GM19324 (cell line): ENCODE measurements at regions not wholly inside any gene's neighbourhood (a gene's known extent, or its start where the extent isn't known, plus 50 kb on each side); places are given as distances from the start of the nearest gene placed in this dataset.

Experiments used
- ATAC-seq: cut with Tn5 transposase; IDR thresholded peaks from one replicate; pipeline ENCODE4 v1.9.1; 2021; ENCODE audit warnings: mild to moderate bottlenecking, moderate library complexity; ENCODE audit not compliant: unreplicated experiment, low FRiP score

- no peak for ATAC-seq
Observed at GRCh38 chr3:95926904-95927501, 887.4 kb upstream of the EPHA6 start.

DNA sequence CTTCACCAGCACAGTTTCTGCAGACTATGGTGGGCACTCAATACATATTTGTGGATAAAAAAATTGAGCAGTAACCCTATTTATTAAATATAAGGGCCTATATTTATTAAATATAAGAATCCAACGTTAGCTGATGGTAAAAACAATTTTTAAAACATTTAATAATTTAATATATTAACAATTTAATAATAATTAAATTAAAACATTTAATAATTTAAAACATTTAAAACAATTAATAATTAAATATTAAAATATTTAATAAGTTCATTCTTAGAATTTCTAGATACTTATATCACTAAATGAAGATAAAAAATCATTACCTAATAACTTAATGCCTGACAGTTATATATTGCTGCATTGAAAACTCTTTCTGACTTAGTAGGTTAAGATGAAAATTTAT lies 880.2 kb upstream of the EPHA6 start:
- no peak for ATAC-seq

DNA sequence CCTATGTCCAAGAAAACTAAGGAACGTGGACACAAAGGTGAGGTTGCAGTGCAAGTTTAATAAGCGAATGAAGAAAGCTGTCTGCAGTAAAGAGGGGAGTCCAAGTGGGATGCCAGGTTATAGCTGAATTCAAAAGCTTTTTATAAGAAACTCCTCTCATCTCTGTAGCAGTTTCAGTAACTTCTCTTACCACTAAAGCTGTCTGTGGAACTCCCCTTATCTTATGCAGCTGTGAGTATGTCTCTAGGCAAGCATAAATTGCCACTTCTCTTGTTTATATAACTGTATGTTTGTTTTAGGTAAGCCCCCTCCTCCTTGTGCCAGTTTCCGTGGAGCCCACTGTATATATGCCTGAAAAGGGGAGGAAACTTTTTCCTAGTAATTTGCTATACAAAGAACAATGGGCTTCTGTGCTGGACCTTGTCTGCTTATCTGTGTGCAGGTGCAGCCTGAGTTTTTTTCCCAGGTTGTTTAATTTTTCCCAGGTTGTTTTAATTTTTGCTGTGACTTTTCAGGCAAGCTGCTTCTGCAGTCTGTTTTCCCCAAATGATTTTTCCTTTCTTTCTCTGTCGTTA lies 875.1 kb upstream of the EPHA6 start:
- no peak for ATAC-seq

DNA sequence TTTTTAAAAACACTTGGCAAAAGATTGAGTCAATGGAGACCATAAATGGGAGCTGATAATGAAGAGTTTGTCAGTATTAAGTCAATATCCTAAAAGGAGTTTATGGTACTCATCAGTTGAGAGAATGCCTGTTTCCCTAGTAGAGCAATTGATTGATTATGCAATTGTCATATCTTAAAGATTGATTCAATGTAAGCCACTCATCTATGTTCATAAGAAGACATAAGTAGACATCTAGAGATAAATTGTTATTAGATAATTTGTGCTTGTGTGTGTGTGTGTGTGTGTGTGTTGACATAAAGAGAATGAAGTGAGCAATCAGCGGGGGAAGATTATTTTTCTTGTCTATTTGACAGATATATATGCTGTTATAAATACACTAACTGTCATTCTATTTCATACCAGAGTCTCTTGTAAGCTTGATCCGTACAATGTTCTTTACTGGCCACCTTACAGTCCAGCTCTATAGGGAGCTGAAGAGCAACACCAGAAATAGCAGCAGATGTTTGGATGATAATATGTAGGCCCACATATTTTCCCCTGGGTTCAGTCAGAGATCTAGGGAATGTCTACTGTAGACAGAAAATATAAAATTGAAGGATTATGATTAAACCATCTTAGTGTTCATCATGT lies 848.6 kb upstream of the EPHA6 start:
- ATAC-seq = no peak

GRCh38 chr3:95971573-95971972 lies 842.8 kb upstream of the EPHA6 start:
- ATAC-seq = no peak

DNA sequence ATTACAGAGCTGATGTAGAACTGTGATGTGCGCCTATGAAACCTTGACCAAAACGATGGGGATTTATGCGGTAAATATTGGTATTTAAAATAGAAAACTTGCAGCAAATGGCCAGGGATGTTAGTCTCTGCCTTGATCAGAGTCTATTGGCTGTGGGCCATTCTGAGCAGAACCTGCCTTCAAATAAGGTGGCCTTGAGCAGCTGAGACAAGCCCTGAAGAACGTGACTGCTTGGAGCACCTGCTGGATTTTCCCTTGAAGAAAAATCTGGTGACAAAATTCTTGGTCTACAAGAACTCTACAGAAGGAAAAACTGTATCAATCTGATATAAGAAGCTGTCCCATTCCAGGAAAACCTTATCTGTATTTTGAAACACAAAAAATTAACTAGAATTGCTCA lies 820.1 kb upstream of the EPHA6 start:
- no peak for ATAC-seq

- no peak for ATAC-seq
Observed at GRCh38 chr3:96000966-96001365, 813.4 kb upstream of the EPHA6 start.

- no peak for ATAC-seq
Observed at GRCh38 chr3:96007650-96008195, 806.7 kb upstream of the EPHA6 start.

- ATAC-seq = no peak
Observed at GRCh38 chr3:96012939-96013338, 801.5 kb upstream of the EPHA6 start.

DNA sequence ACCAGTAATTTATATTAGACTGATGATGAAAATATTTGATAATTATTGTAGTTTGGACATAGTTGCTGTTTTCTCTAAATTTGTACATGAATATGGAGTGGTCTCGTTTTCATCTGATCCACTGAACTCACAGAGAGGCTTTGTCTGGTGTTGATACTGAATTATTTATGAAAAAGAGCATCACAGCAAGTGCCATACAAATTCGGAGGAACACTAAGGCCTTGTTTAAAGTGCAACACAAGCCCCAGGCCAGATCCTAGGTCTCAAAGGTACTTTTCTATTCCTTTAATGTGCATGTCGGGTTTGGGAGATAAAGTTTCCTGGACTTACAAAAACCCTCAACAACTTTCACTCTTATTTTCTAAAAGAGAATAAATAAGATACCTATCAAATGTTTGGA lies 796.8 kb upstream of the EPHA6 start:
- no peak for ATAC-seq

- ATAC-seq = no peak
Observed at GRCh38 chr3:96022676-96023075, 791.7 kb upstream of the EPHA6 start.

GRCh38 chr3:96027718-96028117 lies 786.7 kb upstream of the EPHA6 start:
- no peak for ATAC-seq

- no peak for ATAC-seq
Observed at GRCh38 chr3:96039632-96040031, 774.8 kb upstream of the EPHA6 start.

DNA sequence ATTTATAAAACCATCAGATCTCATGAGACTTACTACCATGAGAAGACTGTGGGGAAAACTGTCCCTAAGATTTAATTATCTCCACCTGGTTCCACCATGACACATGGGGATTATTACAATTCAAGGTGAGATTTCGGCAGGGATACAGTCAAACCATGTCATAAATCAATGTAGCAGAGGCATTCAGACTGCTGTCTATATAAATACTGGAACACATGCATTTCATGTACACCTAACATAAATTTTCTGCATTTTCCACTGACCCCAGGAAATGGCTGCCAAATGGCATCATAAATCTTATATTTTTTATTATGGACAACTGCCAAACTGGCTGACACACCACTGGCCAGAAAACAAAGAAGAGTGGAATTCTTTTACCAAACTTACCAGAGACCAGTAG lies 755.1 kb upstream of the EPHA6 start:
- no peak for ATAC-seq

DNA sequence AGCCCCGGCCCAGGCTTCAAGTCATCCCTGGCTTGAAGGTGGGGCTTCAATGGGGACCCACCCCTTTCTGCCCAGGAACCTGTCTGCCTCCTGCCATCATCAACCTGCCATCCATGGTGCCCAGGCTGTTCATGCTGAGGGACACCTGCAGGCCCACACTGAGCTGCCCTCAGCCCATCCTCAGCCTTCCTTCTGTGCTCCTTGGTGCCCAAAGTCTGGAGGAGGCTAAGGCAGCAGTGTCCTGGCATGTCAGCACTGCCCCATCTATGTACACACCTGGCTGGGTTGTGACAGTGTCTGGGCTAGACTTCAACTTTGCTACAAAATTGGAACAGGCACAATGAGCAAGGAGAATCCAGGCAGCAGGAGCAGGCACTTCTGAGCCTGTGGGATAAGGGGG lies 745.3 kb upstream of the EPHA6 start:
- no peak for ATAC-seq

- no peak for ATAC-seq
Observed at GRCh38 chr3:96070678-96071077, 743.7 kb upstream of the EPHA6 start.

GRCh38 chr3:96071097-96071496 lies 743.3 kb upstream of the EPHA6 start:
- no peak for ATAC-seq

DNA sequence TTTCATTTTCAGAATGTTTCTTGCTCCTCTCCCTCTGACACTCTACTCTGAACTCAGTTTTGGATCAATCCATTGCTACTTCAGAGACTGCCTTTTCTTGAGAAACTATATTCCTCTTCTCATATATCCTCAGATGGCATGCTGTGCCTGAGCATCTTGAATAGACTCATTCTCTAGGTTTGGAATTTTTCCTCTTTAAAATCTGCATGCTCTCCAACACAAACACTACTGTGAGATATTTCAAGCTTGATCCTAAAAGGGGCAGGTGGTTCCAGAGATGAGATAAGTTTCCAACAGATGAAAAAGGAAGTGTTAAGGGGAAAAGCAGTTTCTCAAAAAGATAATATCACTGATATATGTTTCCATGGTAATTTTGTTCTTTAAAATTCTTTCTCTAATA lies 742.2 kb upstream of the EPHA6 start:
- ATAC-seq = no peak

DNA sequence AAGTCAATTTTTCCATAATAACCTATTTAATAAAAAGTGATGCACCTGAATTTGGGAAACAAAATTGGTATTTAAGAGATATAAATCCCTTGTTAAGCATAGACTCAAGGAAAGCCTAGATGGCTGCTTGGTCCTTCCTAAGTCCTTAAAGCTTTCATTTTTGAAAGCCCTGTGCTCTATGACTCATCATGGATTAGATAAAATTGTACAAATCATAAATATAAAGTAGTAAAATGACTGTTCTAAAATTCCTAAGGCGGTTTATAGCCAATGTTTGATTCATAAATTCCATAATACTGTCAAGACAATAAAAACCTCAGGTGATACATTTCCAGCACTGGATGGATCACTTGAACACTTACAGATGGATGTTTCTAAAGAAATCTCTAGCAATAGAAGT lies 730.8 kb upstream of the EPHA6 start:
- ATAC-seq = no peak

DNA sequence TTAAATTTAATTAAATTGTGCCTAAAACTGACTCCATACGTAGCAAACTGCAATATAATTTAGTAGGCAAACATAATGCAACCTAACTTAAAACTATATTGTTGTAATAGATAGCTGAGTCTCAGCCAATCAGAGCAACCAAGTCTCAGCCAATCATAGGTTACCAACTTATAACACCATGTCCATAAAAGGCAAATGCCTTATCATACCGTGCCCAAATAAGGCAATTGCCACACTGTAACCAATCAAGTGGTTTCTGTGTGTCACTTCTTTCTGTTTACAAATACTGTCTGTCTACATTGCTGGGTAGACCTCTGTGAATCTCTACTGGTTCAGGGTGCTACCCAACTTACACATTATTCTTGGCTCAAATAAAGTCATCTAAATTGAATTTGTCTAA lies 728.4 kb upstream of the EPHA6 start:
- no peak for ATAC-seq

DNA sequence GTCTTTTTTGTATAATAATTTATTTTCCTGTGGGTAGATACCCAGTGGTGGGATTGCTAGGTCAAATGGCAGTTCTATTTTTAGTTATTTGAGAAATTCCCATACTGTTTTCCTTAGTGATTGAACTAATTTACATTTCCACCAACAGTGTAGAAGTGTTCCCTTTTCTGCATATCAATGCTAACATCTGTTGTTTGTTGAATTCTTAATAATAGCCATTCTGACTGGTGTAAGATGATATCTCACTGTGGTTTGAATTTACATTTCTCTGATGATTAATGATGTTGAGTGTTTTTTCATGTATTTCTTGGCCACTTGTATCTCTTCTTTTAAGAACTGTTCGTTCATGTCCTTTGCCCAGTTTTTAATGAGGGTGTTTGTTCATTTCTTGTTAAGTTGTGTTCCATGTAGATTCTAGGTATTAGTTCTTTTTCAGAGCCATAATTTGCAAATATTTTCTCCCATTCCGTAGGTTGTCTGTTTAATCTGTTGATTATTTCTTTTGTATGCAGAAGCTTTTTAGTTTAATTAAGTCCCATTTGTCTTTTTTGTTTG lies 713.3 kb upstream of the EPHA6 start:
- ATAC-seq = no peak

GRCh38 chr3:96106701-96107100 lies 707.7 kb upstream of the EPHA6 start:
- ATAC-seq = no peak
